Neuronal stem cell (in vitro differentiated cells): ENCODE measurements at regions not wholly inside any gene's neighbourhood (a gene's known extent, or its start where the extent isn't known, plus 50 kb on each side); places are given as distances from the start of the nearest gene placed in this dataset.
"Not testable (repeated sequence)": the region's sequence is repeated elsewhere in the genome, so short reads cannot be mapped to it uniquely, and the experiment has no call there.

Source experiments
- DNase-seq: peaks from one replicate; pipeline ENCODE4 v3.0.0-alpha.2; 2013; ENCODE audit warnings: low spot score
- H2AFZ ChIP-seq: one replicate; pipeline ENCODE4 v1.6.1; 2013; ENCODE audit warnings: mild to moderate bottlenecking, low read length, inconsistent platforms
- H2AK5ac ChIP-seq: 2 replicates; pipeline ENCODE4 v1.6.1; 2013; ENCODE audit warnings: low read depth, mild to moderate bottlenecking, inconsistent platforms, low read length, moderate library complexity, mixed read lengths
- H2BK120ac ChIP-seq: 2 replicates; pipeline ENCODE4 v1.6.1; 2013; ENCODE audit warnings: low read depth, mild to moderate bottlenecking, inconsistent platforms, low read length, moderate library complexity, mixed read lengths
- H2BK12ac ChIP-seq: one replicate; pipeline ENCODE4 v1.6.1; 2013; ENCODE audit warnings: low read length, inconsistent platforms
- H2BK15ac ChIP-seq: 2 replicates; pipeline ENCODE4 v1.6.1; 2013; ENCODE audit warnings: mild to moderate bottlenecking, low read length, inconsistent platforms, mixed read lengths
- H2BK5ac ChIP-seq: one replicate; pipeline ENCODE4 v1.6.1; 2013; ENCODE audit warnings: inconsistent platforms, mild to moderate bottlenecking, low read length, moderate library complexity
- H3K14ac ChIP-seq: one replicate; pipeline ENCODE4 v1.6.1; 2013; ENCODE audit warnings: low read length, inconsistent platforms
- H3K18ac ChIP-seq: 2 replicates; pipeline ENCODE4 v1.6.1; 2013; ENCODE audit warnings: low read length, inconsistent platforms
- H3K23ac ChIP-seq: 2 replicates; pipeline ENCODE4 v1.6.1; 2013; ENCODE audit warnings: low read depth, mild to moderate bottlenecking, mixed read lengths, low read length, inconsistent platforms; ENCODE audit not compliant: poor library complexity
- H3K27ac ChIP-seq: replicated peaks from 3 replicates; pipeline ENCODE4 v1.5.1; 2013; ENCODE audit warnings: low read length, inconsistent platforms
- H3K27me3 ChIP-seq, 3 experiments: 2 replicates each; pipeline ENCODE4 v1.6.1; 2013; ENCODE audit warnings: low read length in 3 of 3, mild to moderate bottlenecking in 2 of 3, inconsistent platforms in 1 of 3, low read depth in 1 of 3, mixed read lengths in 1 of 3, moderate library complexity in 1 of 3; ENCODE audit not compliant: control insufficient read depth in 3 of 3, insufficient read depth in 3 of 3
- H3K36me3 ChIP-seq, 2 donors: replicated peaks in 1 of 2; 2 replicates each; pipeline ENCODE4 v1.6.1; 2013; ENCODE audit warnings: low read length in 2 of 2; ENCODE audit not compliant: control insufficient read depth in 2 of 2, insufficient read depth in 2 of 2
- H3K4ac ChIP-seq: 2 replicates; pipeline ENCODE4 v1.6.1; 2013; ENCODE audit warnings: inconsistent platforms, mild to moderate bottlenecking, low read length, moderate library complexity
- H3K4me1 ChIP-seq, 2 donors: 1 replicate in 1 of 2; 2 replicates in 1 of 2; pipeline ENCODE4 v1.6.1; 2013; ENCODE audit warnings: low read length in 2 of 2, low read depth in 1 of 2; ENCODE audit not compliant: control insufficient read depth in 2 of 2, insufficient read depth in 1 of 2
- H3K4me2 ChIP-seq: one replicate; pipeline ENCODE4 v1.6.1; 2013; ENCODE audit warnings: mild to moderate bottlenecking, low read length, inconsistent platforms; ENCODE audit not compliant: insufficient read depth, poor library complexity, severe bottlenecking
- H3K4me3 ChIP-seq, 2 donors: 2 replicates each; pipeline ENCODE4 v1.5.1; 2013; ENCODE audit warnings: low read length in 2 of 2, mild to moderate bottlenecking in 2 of 2, inconsistent platforms in 1 of 2, moderate library complexity in 1 of 2
- H3K79me1 ChIP-seq: one replicate; pipeline ENCODE4 v1.6.1; 2013; ENCODE audit warnings: low read depth, mild to moderate bottlenecking, inconsistent platforms, low read length, moderate library complexity
- H3K9ac ChIP-seq: one replicate; pipeline ENCODE4 v1.6.1; 2013; ENCODE audit warnings: mild to moderate bottlenecking, low read depth, low read length, inconsistent platforms; ENCODE audit not compliant: poor library complexity
- H3K9me3 ChIP-seq, 2 donors: replicated peaks in 1 of 2; 2 replicates each; pipeline versions ENCODE3 to v1.6.1; 2013; ENCODE audit warnings: low read length in 2 of 2, mild to moderate bottlenecking in 2 of 2, inconsistent platforms in 1 of 2, low read depth in 1 of 2, mixed read lengths in 1 of 2, moderate library complexity in 1 of 2; ENCODE audit not compliant: control insufficient read depth in 2 of 2, insufficient read depth in 1 of 2
- H4K8ac ChIP-seq: one replicate; pipeline ENCODE4 v1.6.1; 2013; ENCODE audit warnings: low read depth, mild to moderate bottlenecking, inconsistent platforms, low read length, moderate library complexity
- H4K91ac ChIP-seq: one replicate; pipeline ENCODE4 v1.6.1; 2013; ENCODE audit warnings: low read length, low read depth, mild to moderate bottlenecking, inconsistent platforms; ENCODE audit not compliant: poor library complexity
- WGBS, 2 donors: extraction: QIAGEN DNeasy Blood & Tissue Kit; methylation state at CpG; one replicate each; pipeline ENCODE4 v1.1.7; 2013; ENCODE audit warnings: missing lambda C conversion rate in 2 of 2, mixed read lengths in 1 of 2; ENCODE audit not compliant: insufficient read length in 2 of 2, insufficient replicate concordance in 1 of 2; ENCODE audit errors: extremely low coverage in 2 of 2; 5-methylcytosine and 5-hydroxymethylcytosine counted together

DNA sequence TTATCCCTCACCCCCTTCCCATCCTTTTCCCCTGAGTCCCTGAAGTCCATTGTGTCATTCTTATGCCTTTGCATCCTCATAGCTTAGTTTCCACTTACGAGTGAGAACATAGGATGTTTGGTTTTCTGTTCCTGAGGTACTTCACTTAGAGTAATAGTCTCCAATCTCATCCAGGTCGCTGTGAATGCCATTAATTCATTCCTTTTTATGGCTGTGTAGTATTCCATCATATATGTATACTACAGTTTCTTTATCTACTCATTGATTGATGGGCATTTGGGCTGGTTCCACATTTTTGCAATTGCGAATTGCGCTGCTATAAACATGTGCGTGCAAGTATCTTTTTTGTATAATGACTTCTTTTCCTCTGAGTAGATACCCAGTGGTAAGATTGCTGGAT, 172.1 kb downstream of the URI1 start:
- H4K91ac ChIP-seq, H3K4me3 ChIP-seq, H3K23ac ChIP-seq, H3K4ac ChIP-seq, H2BK12ac ChIP-seq, H3K9me3 ChIP-seq, H2BK15ac ChIP-seq, H3K18ac ChIP-seq, H3K14ac ChIP-seq, H3K79me1 ChIP-seq, H2BK5ac ChIP-seq, H3K4me1 ChIP-seq, H2AFZ ChIP-seq, H3K27ac ChIP-seq, DNase-seq, H2AK5ac ChIP-seq, H2BK120ac ChIP-seq, H3K9ac ChIP-seq, H4K8ac ChIP-seq, H3K4me2 ChIP-seq, H3K27me3 ChIP-seq, H3K36me3 ChIP-seq: not testable (repeated sequence)
- whole genome bisulfite sequencing, 2 donors = no CpG with 5 or more reads among the region's 5 CpGs

DNA sequence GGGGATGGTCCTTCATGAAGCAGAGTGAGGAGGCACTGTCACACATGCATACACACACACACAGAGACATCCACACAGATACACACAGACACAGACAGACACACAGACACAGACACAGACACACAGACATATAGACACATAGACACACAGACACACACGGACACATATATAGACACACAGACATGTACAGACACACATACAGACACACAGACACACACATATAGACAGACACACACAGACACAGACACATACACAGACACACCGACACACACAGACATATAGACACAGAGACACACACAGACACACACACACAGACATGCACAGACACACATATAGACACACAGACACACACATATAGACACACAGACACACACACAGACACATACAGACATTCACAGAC, 173.9 kb downstream of the URI1 start:
- Histone ChIP-seq H3K36me3 (peaks cover 0 to 3% of the 10 kb centered on the region in 2 donors), H2BK12ac (no peak overlapping the region), H3K9me3 (peaks cover 0 to 2% of the 10 kb centered on the region in 2 donors), H2AFZ (no peak overlapping the region), H2BK120ac (no peak overlapping the region), H4K8ac (no peak overlapping the region), H3K79me1 (no peaks in the 10 kb centered on the region), H2AK5ac (no peak overlapping the region), H3K4me1 (peaks cover 0 to 6% of the 10 kb centered on the region in 2 donors), H2BK5ac (no peak overlapping the region), H2BK15ac (peak overlapping the region; percentile 52), H3K27ac (no peak overlapping the region), H3K14ac (peak overlapping the region; percentile 99), H3K4me2 (no peak overlapping the region), H3K4ac (no peak overlapping the region), H3K9ac (peak overlapping the region; percentile 79), H3K18ac (no peak overlapping the region), H3K23ac (no peak overlapping the region), H4K91ac (peak overlapping the region; percentile 93), H3K27me3 (peaks cover 0 to 5% (median 0%) of the 10 kb centered on the region in 3 experiments), H3K4me3 (peak overlapping the region in 1 of 2 donors; percentile 49)
- WGBS, 2 donors = no CpG with 5 or more reads among the region's 2 CpGs
- no peak for DNase-seq

DNA sequence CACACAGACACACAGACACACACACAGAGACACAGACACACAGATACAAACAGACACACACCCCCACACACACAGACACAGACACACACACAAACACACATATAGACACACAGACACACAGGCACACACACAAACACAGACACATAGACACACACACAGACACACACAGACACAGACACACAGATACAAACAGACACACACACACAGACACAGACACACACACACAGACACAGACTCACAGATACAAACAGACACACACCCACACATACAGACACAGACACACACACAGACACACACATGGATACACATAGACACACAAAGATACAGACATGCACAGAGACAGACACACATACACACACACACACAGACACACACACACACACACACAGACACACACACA, 174.5 kb downstream of the URI1 start:
- Histone ChIP-seq H3K4me2 (no peak overlapping the region), H2AFZ (no peak overlapping the region), H3K18ac (no peak overlapping the region), H3K27me3 (peaks cover 0 to 5% (median 0%) of the 10 kb centered on the region in 3 experiments), H2BK15ac (peak overlapping the region; percentile 52), H3K27ac (no peak overlapping the region), H3K9ac (peak overlapping the region; percentile 79), H4K91ac (peak overlapping the region; percentile 93), H4K8ac (peak overlapping the region; percentile 55), H3K36me3 (peaks cover 0 to 3% of the 10 kb centered on the region in 2 donors), H3K4me3 (peak overlapping the region in 1 of 2 donors; percentile 49), H3K9me3 (peaks cover 0 to 2% of the 10 kb centered on the region in 2 donors), H2BK12ac (peak overlapping the region; percentile 86), H3K4ac (no peak overlapping the region), H2BK5ac (no peak overlapping the region), H2BK120ac (no peak overlapping the region), H3K23ac (no peak overlapping the region), H3K4me1 (peaks cover 0 to 6% of the 10 kb centered on the region in 2 donors), H3K14ac (peak overlapping the region; percentile 99), H2AK5ac (no peak overlapping the region), H3K79me1 (no peaks in the 10 kb centered on the region)
- no peak for DNase-seq

DNA sequence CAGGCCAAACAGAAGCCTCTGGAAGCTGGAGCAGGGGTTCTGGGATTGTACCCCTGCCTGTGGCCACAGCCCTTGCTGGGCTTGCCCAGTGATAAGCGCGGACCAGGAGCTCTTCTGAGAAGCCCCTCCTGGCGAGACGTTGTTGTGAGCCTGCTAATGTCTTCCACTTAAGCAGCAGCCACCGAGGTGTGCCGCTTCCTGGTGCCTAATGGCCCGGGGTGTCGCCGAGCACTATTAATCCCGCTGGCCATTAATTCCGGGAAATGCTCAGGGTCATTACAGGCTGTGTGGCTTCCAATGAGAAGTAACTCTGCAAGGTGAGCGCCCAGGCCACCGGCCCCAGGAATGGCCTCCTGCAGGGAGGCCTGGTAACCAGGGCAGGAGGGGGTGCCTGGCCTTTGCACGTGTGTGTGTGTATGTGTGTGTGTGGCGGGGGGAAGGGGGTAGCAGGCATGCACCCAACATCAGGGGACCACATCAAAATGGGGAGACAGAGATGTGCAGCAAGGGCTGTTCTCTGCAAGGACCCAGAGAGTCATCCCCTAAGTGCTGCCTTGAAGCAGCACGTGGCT, 175.0 kb downstream of the URI1 start:
- Histone ChIP-seq H3K4me2 (no peak overlapping the region), H3K4ac (no peak overlapping the region), H3K79me1 (no peaks in the 10 kb centered on the region), H2BK15ac (peak overlapping the region; percentile 90), H3K27ac (no peak overlapping the region), H4K91ac (peak overlapping the region; percentile 42), H2BK12ac (no peak overlapping the region), H3K36me3 (peaks cover 0 to 3% of the 10 kb centered on the region in 2 donors), H3K4me3 (no peak overlapping the region), H2AK5ac (peak overlapping the region; percentile 89), H2BK120ac (no peak overlapping the region), H3K27me3 (peaks cover 0 to 5% (median 0%) of the 10 kb centered on the region in 3 experiments), H3K9ac (no peak overlapping the region), H3K23ac (no peak overlapping the region), H4K8ac (peak overlapping the region; percentile 55), H2AFZ (no peak overlapping the region), H3K14ac (no peak overlapping the region), H2BK5ac (no peak overlapping the region), H3K4me1 (peaks cover 0 to 6% of the 10 kb centered on the region in 2 donors), H3K9me3 (peaks cover 0 to 2% of the 10 kb centered on the region in 2 donors), H3K18ac (peak overlapping the region; percentile 58)
- no peak for DNase-seq
- no CpG with 5 or more reads among the region's 16 CpGs for WGBS, 2 donors
